Right kidney (tissue), 1 donor: ENCODE measurements at regions not wholly inside any gene's neighbourhood (a gene's known extent, or its start where the extent isn't known, plus 50 kb on each side); places are given as distances from the start of the nearest gene placed in this dataset.
A peak's percentile ranks its signal among the peaks of the same experiment; 100 is the strongest.

Experiments
- DNase-seq: peaks from one replicate; pipeline ENCODE4 v3.0.0-alpha.2; 2016

- no peak for DNase-seq
Measured at GRCh38 chr2:45177870-45178269, 168.6 kb upstream of the SIX2 start.

GRCh38 chr2:45176390-45176789, 167.1 kb upstream of the SIX2 start:
- DNase-seq: no peak

DNA sequence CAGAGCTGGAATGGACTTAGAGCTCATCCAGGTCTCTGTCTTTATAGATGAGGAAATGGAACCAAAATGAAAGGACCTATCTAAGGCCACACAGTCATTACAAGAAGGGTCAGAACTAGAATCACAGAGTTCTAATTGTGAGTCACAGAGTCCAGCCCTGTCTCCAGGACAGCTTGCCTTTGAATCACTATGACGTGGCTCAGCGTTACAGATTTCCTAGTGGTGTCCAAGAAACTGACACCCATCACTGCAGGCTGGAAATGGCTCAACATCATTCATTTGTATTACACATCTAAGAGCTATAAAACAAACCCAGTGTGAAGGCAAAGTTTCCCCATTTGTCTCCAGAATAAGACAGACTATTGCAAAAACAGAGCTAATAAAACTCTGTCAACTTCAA, 164.3 kb upstream of the SIX2 start:
- no peak for DNase-seq

- no peak for DNase-seq
Measured at GRCh38 chr2:45172760-45173392, 163.6 kb upstream of the SIX2 start.

DNA sequence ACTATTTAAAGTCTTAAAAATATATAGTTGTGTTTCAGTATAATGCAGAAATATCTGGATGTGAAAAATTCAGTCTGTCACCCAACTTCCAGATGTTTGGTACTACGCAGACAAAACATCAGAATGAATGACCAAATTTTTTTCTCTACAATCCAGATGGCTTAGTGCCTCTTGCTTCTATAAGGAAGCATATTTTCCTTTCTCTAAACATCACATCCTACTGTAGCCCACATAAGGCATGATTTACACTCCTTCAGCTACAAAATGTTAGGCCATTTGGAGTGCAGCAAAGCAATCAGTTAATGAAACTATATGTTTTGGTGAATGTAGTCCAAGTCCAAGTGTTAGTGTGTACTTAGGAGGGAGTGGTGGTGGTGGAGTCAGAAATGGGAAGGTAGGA, 162.9 kb upstream of the SIX2 start:
- DNase-seq: peak; percentile 41

- DNase-seq: no peak
Measured at GRCh38 chr2:45171136-45171501, 161.9 kb upstream of the SIX2 start.

DNA sequence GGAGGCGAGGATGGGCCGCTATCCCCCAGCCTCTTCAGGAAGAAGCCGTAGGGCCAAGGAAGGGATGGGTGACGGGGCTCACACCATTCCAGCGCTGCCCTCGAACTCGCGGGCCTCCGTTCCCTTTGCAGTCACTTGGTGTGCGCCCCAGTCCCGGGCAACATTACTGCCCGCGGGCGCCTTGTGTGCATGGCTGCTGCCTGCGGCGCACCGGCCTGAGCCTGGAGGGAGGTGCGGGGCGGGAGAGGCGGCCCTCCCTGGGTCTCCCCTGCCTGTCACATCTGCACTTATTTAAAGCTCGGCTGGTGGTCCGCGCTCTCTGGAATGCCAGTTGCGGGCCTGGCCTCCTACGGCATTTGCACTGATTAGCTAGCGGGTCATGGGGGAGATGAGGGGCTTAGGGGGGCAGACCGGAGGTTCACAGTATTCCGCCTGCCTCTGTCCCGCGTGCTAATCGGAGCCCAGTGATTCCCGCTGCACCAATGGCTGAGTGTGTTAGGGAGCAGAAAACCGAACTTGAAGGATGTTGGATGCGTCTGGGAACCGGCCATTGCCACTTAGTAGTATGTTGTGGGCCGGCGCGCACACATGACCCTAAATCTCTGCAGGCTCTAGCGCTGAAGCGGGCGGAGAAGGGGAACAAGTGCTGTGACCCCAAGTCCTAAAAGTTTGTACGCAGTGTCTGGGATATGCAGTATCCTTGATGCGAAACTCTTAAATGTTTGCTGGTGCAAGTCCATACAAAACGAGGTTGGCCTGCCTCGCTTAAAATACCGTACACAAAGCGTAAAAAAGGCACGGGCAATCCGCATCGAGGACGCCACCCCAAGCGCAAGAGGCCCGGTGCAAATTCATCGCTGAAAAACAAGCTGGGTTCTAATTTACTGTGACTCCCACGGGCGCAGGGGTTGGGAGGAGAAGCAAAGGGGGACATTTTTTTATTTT, 161.2 kb upstream of the SIX2 start:
- DNase-seq: peak; percentile 76

GRCh38 chr2:45169339-45170190, 160.3 kb upstream of the SIX2 start:
- DNase-seq: peak; percentile 86

GRCh38 chr2:45168711-45169338, 159.6 kb upstream of the SIX2 start:
- DNase-seq: peak; percentile 77

DNA sequence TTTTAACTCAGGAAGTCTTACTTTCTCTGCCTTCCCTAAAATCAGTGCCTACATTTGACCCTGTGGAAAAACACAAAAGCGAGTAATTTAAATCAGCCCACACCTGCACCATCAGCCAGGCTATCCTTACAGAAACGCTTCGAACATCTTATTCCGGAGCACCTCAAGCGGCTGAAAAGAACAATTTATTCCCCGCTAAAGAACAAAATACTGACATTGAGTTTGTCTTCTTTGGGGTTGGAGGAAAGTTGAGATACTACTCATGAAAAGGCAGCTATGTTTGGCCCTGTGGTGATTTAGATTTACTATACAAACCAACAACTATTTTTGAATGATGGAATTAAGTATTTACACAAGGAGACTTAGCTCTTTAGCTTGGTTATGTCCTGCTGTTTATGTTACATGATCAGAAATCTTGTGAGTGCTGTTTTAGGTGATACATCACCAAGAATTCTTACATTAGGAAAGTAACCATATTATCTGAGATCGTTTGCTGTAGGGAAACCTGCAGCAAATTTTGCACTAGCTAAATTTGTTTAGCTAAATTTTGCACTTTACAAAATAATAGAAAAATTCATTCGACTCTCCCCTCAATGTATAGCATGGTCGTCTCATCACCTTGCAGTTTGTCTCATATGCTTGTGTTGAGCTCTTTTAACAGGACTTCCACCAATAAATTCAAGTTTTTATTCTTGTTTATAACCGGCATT, 158.8 kb upstream of the SIX2 start:
- DNase-seq: peak; percentile 60

DNA sequence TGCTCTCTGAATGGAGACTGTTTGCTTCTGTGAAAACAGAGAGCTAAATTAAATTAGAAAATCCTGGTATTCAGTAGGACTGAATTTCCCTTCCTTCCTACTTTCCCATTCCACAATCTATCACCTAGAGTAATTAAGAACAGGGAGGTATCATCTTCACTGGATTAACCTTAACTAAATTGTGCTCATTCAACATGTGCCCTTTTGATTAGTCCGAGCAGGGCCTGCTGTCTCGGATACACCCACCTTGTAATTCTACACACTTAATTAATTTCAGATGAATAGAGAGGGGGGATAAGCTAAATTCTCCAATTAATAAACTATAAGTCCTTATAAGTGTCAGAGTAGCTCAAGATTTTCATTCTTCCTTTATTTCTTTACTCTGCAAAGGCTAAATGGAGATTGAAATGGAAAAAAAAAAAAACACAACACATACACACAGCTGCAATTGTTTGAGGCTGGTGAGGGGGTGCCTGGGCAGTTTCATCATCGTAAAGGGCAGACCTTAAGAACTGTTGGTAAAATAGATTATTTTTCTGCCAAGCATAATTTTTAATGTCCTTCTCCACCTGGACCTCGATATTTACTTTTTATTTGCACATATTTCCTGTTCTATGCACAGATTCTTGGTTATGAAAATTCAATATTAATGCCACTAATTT, 157.1 kb upstream of the SIX2 start:
- DNase-seq: peak; percentile 49

- DNase-seq: no peak
Measured at GRCh38 chr2:45162711-45163110, 153.5 kb upstream of the SIX2 start.

DNA sequence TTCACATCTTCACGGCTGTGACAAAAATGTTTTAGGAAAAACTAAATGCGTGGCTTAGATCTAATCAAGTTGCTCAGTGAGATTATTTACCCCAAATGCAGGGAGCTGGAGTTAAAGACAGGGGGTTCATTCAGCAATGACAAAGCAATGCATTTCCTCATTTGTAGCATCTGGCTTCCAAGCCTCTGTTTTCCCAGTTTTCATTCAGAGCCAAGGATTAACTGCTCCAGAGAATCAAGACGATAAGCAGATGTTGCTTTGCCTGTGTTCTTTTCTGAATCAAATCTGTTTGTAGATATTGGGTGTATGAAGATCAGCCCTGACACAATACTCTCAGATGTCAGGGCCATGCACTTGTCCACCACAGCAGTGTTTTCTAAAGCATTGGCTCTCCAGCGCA, 147.4 kb upstream of the SIX2 start:
- DNase-seq: no peak

- no peak for DNase-seq
Measured at GRCh38 chr2:45154606-45155155, 145.4 kb upstream of the SIX2 start.

- DNase-seq: no peak
Measured at GRCh38 chr2:45154144-45154543, 144.9 kb upstream of the SIX2 start.

- no peak for DNase-seq
Measured at GRCh38 chr2:45153121-45153520, 143.9 kb upstream of the SIX2 start.

GRCh38 chr2:45152691-45153090, 143.4 kb upstream of the SIX2 start:
- DNase-seq: no peak

- DNase-seq: no peak
Measured at GRCh38 chr2:45145073-45145899, 136.0 kb upstream of the SIX2 start.

- no peak for DNase-seq
Measured at GRCh38 chr2:45141883-45142866, 132.9 kb upstream of the SIX2 start.
